NCI-H2107 treated with DMSO at 0.1 percent for 48 hours (cell line): ENCODE measurements at regions not wholly inside any gene's neighbourhood (a gene's known extent, or its start where the extent isn't known, plus 50 kb on each side); places are given as distances from the start of the nearest gene placed in this dataset.

ENCODE experiments used
- DNase-seq: peaks from one replicate; lab custom pipeline; 2025; ENCODE audit not compliant: unreplicated experiment; lab: John Stamatoyannopoulos, UW

DNA sequence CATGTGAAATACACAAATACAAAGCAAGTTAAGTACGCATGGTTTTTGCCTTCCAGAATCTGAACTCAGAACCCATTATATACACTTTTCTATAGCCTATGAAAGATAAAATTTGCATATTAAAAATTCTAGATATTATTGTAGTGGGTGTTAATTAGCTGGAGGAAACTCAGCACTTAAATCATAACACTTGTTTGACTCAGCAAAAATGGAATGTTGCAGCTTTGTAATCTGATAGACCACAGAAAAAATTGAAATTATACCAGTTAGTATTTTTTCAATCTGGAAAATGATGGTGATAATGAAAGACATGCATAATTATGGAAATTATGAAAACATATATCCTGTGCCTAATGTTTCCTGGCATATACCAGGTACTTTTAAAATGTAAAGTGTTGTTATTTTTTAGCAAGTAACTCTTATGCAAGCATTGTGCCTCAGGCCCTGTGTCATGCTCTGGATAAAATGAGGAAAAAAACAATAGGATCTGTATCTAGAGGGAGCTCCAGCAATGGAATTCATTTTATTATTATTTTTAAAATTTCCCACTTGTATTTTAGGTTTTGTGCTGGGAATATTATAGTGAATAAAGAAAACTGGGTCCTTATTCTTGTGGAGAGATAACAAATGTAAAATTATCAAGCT lies 490.4 kb upstream of the SEMA3A start:
- DNase-seq: no peak

DNA sequence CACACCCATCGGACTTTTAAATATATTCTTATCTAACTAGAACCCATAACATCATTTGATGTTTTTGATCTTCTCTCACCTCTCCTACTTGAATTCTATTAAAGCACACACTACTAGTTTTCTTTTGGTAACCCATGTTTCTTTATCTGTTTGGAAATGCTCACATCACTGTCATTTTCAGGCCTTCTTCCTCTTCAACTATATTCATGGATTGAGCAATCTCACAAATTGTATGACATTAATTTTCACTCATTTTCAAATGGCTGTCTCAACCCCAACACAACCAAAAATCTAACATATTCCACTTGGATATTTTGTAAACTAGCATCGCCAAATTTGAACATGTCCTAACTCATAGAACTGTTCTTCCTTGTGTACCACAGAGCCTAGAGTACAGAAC lies 488.0 kb upstream of the SEMA3A start:
- no peak for DNase-seq

DNA sequence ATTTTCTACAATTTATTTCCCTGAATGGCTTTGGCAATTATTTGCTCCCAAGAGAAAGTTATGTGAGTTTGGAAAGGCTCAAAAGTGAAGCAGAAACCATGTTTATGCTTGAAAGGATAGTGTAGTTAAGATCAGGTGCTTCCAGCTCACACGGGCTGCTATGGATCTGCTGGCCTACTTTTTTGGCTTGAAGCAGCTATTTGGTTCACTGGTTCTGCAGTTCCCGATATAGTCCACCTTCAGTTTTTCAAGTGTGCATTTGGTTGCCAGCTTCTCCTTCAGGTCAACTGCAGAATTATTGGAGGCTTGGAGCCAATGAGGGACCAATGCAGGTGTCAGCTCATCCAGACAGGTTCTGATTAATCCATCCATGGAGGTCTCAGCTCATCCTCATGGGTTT lies 484.3 kb upstream of the SEMA3A start:
- DNase-seq: no peak

DNA sequence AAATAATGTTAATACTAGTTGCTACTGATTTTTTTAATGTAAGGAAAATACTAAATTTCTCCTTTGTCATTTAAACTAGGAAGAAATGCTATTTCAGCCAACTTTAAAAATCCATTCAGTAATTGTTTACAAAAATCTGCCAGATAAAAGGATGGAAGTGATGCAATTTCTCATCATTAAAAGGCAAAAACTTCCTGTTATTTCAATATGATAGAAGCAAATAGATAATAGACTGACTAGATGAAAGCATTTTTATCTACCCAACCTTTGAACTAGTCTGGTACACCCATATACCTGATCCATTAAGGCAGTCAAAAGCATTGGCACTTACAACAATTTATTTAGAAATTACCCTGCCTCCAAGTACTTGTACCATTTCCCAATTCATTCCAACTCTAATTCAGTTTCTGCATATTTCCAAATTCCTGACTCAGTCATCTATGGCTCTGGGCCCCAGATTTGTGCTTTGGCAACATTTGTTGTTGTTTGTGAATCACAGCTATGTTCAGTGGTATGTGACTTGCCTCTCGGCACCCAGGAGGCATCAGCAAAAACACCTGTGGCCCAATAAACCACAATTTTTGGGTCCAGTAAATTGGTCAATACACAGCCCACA lies 482.6 kb upstream of the SEMA3A start:
- no peak for DNase-seq

DNA sequence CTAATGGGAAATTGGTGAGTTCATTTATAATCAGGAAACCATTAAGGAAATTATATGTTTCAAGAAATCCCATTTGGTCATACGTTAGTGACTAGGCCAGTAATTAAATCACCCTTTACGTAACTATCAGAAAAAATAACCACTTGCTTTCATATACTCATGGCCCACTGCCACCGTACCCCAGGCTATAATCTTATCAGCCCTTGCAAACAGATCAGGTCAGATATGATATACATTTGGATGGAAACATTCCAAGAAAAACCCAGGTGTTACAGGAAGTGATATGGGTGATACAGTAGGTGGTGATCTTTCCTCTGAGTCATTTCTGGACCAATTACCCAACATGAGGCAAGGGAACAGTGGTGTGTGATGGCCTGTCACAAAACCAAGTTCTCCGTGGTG lies 481.0 kb upstream of the SEMA3A start:
- no peak for DNase-seq

DNA sequence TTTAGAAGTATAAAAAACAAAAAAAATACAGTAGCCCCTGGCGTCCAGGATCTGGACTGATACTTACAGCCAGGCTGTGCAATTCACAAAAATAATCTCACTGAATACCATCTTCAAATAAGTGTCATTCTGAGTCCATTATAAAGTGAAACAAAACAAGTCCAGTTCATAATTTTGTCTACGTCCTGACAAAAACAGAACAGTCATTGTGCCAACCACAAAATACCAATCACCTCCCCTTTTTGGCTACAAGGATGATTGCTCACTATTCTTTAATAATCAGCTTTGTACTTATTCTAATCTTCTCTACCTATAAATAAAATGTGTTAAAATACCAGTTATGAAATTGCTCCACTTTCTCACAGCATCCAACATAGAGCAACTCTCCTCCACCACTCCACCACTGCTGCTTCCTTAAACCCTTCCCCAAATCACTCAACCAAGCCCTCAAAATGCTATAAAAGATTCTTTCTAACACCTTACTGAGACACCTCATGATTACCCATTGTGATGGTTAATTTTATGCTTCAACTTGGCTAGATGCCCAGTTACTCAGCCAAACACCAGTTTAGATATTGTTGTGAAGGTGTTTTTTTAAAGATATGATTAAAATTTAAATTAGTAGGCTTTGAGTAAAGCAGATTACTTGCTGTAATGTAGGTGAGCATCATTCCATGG lies 479.8 kb upstream of the SEMA3A start:
- DNase-seq: peak; percentile 33

DNA sequence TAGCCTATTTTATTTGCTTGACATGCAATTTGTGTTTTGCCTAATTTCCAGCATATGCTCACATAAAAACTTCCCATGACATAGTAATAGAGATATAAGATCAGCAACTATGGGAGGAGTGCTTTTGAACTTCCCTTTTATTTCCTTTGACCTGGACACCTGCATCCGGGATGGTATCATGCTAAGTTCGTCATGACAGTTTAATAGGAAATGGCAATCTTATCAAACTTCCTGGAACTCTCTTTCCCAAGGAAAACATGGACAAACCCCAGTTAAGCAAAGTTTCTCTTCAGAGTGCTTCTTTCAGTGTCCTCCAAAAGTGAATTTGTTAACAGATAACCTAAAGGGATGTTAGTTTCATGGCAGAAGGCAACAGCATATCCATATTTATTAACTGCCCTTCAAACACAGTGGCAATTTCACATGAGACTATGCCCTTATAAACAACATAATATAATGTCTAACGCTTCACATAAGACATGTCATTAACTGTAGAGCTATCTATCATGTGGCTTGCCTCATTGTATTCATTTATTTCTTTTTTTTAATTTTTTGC lies 474.7 kb upstream of the SEMA3A start:
- no peak for DNase-seq

DNA sequence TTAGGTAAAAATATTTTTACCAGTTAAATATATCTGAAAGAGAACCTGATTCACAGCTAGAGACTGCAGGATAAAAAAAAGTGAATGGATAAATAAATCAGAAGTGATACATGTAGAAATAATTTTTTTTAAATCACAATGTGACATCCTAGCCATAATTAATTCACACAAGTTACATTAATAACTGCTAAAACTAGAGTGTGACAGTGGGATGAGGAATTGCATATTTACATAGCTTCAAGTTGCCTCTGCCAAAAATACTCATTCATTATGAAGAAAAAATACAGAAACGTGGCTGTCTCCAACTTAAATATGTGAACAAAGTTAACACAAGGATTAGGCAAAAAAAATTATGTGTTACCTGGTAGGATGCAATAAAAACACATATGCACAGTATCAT lies 473.5 kb upstream of the SEMA3A start:
- no peak for DNase-seq

DNA sequence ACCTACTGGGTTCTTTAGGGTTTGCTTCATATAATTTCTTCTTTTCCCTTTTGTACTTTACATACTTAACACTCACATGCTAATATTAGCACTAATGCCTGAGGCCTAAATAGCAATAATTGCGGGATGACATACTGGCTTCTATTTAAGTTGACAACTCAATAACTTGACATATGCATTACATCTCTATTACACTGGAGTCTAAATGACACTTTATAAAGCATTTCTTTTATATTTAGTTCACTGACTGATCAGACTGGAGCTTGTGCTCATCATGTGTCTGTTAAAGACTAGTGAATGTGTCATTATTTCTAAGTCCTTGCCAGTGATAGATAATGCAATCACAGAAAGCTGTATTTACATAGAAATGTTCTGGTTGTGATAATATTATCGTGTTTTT lies 472.1 kb upstream of the SEMA3A start:
- no peak for DNase-seq

DNA sequence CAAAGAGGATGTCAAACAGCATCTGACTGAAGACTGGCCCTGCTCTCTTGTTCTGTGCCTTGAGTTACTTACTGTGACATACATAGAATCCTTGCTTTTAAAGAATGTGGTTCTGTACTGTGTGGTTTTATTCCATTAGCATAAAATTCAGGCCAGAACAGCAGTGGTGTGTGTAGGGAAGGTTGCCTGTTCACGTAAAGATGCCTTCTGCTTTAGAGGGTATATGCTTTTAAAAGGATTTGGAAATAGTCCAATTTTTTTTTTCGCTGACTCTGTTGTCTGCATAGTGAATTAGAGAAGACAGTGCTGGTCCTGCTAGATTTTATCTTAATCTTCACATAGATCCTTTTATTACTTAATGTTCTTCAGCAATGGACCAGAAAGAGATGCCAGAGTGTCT lies 470.8 kb upstream of the SEMA3A start:
- no peak for DNase-seq

DNA sequence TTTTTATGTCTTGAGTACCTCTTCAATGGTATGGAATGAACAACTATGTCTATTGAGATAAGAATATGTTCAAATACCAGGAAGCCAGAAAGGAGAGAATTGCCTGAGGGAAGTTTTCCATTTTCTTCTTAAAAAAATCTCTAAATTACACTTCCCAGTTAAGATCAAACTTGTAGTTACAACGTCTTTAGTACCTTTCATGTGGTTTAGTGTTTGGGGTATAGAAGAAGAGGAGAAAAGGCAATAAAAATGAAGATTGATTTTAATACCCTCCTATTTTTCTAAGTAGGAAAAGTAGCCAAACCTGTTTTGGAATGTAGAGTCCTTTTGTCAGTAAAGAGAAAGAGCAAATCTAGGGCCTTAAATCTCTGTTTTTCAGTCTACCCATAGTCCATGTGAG lies 470.0 kb upstream of the SEMA3A start:
- no peak for DNase-seq

DNA sequence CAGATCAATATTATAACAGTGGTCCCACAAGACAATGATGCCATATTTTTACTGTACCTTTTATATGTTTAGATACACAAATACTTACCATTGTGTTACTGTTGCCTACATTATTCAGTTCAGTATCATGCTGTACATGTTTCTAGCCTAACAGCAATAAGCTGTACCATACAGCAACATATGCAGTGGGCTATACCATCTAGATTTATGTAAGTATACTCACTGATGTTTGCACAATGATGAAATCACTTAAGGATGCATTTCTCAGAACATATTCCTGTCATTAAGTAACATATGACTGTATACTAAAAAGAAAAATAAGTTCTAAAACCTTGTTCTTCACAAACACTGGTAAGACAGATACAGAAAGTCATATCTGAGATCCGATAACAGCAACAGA lies 468.6 kb upstream of the SEMA3A start:
- DNase-seq: no peak

DNA sequence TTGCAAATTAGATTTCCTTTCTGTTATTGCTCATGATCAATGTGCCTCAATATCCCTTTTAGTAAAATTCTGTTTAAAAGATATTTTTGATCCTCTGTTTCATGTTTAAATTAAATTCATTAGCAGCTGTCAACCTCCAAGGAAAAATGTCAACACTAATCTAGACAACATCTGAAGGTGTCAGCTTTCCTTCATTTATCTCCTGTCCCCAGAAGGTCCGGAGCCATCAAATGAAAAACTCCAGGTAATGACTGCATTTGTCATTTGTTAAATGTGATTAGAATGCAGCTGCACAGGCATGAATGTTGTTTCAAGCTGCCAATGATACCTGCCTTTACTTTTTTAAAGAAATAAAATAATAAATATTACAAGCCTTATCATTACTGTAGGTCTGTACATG lies 463.7 kb upstream of the SEMA3A start:
- no peak for DNase-seq

DNA sequence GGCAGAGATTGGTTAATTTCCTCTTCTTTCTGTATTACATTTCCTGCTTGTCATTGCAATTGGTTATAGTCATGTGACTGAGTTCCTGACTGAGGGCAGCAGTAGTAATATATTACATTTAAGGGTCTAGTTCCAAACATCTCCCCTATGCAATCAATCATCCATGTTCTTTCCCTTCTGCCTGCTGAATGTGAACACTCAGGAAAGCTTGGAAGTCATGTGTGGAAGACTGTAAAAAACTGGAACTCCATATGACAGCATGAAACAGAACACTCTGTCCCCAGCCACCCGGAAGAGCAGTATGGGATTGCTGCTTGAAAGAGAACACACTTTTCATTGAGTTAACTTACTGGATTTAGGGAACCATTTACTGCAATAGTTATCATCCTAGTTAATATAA lies 459.7 kb upstream of the SEMA3A start:
- DNase-seq: no peak

DNA sequence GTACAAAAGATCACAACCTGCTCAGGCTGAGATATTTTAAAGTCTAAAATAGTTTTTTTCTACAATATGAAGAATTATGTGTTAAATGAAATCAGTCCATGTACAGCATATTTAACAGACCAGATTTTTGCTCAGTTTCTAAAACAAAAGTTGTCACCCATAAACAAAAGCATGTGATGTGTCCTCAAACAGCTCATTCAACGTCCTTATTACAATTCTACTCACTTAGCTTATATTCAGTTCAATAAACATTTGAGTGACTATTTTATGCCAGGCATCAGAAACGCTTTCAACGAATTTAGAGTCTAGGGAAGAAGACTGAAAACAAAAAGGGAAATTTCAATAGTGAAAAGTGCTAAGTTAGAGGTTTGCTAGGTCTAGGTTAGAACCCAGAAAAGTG lies 457.3 kb upstream of the SEMA3A start:
- no peak for DNase-seq

DNA sequence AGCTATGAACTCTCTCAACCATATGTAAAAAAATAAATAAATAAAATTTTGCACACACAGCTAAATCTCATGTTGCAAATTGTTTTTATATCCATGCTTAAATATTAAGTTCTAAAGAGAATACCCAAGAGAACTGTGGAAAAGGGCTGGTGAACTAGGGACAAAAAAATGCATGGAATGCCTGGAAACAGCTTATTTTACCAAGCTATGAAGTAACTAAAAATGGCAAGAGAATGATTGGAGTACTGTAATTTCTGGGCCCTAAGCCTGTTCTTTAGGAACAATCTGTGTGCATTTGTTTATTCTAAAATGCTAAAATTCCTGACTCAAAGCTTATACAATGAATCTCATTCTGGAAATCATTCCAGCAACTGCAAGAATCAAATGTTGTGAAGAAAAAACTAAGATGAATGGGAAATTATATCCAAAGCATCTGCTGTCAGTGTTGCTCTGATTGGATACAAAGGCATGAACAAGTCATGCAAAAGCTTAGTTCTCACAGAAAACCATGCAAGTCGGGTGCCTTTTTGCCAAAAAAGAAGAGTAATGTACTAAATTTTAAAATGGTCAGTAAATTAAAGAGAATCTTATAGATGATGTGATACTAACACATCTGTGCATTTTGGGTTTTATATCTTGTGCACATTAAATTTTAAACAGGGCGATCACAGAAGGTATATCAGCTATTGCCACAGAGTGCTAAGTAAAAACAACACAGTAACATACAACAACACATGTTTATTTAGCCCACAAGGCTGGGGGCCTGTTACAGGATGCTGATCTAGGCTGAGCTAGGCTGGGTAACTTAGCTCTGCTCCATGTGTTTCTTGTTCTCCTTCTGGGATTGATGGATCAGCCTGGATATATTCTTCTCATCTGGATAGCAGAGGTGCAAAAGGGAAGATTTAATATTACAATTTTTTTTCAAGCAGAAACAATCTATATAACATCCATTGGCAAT lies 453.5 kb upstream of the SEMA3A start:
- no peak for DNase-seq

DNA sequence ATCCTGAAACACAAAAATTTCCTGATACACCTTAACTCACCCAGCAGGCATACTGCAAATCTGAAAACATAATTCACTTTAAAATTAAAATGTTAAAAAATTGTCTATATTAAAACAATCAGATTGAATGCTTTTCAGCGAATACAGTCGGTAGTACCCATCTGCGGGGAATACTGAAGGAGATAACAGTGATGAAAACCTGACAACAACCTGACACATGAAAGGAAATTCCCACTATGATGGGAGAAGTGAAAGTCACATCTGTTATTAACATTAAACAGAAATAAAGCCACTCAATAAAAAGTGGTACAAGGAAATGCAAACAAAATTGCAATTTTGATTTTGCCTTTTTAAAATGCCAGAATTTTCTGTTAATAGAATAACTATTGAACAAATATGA lies 448.0 kb upstream of the SEMA3A start:
- no peak for DNase-seq

DNA sequence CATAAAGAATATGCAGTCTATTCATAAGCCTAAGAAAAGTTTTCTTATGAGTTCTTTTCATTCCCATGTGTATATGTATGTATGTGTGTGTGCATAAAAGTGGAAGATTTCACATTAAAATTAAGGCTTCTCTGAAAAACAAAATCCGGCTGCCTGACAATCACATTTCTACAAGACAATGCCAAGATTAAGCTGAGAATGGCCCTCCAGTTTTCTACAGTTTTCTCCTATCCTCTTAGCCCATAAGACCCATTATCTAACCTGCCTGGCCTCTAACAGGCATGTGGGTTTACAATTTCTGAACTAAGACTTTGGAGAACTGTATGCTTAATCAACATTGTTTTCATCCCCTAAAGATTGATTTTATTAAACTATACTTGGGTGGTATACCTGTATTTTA lies 446.0 kb upstream of the SEMA3A start:
- DNase-seq: no peak

DNA sequence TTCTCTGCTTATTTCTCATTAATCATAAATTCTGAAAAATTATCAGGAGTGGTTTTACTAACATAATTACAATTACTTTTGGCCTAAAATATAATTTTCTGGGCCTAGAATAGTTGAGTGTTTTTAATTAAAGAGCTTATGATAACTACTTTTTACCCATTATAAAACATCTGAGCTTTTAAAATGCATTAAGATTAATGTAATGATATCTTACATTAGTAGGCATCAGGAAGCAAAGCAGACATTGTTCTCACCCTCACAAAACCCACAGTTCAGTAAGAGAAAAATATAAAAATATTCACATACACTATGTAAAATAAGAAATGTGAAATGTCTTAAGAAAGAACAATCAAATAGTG lies 443.7 kb upstream of the SEMA3A start:
- no peak for DNase-seq

DNA sequence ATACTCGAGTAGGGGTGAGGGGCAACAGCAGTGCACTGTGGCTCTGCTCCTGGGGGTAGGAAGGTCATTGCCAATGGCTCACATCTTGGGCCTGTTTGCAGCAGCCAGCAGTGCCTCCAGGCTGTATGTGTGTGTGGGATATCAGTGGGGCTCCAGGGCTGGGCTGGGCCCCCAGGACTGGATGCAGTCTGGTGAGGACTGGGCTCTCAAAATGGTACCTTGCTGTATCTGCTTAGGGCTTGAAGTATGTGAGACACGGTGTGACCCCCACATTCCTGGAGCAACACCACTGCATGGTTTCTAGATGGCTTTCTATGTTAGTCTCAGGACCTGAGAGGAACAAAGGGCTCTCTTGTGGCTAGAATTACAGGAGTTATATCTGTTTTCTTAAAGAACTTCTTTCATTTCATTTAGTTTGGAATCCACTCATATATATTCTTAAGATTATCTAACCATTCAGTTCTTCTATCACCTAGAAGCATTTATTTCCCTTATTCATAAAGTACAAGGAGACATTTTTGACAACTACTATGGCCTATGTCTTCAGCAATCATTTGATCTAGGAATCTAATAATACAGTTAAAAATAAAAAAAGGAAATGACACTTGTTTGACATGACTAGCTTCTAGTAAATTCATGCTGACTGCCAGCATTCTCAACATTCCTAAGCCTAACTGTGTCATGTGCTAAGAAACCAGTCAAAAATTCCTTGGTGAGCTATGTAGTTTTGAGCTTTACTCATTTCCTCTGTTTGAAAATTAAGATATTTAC lies 443.2 kb upstream of the SEMA3A start:
- no peak for DNase-seq

DNA sequence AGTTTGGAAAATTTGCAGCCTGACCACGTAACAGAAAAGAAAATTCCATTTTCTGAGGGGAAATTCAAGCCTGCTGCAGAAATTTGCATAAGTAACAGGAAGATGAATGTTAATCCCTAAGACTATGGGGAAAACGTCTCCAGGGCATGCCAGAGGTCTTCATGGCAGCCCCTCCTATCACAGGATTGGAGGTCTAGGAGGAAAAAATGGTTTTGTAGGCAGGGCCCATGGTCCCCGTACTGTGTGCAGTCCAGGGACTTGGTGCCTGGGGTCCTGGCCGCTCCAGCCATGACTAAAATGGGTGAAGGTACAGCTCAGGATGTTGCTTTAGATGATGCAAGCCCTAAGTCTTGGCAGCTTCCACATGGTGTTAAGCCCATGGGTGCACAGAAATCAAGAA lies 437.3 kb upstream of the SEMA3A start:
- no peak for DNase-seq
